ENCODE measurements at regions not wholly inside any gene's neighbourhood (a gene's known extent, or its start where the extent isn't known, plus 50 kb on each side); places are given as distances from the start of the nearest gene placed in this dataset.

DNA sequence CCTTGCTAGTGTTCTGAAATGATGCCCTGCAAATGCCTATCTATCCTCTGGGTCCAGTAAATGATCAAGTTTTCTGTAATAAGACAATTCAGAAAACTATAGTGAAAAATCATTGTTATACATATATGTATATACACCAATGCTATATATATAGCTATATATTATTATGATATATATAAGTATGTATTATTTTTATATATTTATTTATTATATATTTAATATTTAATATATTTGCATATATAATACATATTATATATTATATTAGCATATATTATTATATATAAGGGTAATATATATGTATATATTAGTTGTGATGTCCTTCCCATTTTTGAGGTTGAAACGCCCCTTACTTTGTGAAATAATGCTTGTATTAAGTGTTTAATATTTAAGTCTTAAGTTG, 181.4 kb upstream of the CACNA2D1 start:
- Histone ChIP-seq H3K36me3 (ENCODE audit: control insufficient read depth, insufficient read depth, low read length) (no peaks in the 10 kb centered on the region), H3K27me3 (replicated peaks; ENCODE audit: control insufficient read depth, insufficient read depth, low read length) (no peaks in the 10 kb centered on the region), H3K4me3 (replicated peaks; ENCODE audit: low read depth, low read length) (no peak overlapping the region)
- TF ChIP-seq, protein P1, sequence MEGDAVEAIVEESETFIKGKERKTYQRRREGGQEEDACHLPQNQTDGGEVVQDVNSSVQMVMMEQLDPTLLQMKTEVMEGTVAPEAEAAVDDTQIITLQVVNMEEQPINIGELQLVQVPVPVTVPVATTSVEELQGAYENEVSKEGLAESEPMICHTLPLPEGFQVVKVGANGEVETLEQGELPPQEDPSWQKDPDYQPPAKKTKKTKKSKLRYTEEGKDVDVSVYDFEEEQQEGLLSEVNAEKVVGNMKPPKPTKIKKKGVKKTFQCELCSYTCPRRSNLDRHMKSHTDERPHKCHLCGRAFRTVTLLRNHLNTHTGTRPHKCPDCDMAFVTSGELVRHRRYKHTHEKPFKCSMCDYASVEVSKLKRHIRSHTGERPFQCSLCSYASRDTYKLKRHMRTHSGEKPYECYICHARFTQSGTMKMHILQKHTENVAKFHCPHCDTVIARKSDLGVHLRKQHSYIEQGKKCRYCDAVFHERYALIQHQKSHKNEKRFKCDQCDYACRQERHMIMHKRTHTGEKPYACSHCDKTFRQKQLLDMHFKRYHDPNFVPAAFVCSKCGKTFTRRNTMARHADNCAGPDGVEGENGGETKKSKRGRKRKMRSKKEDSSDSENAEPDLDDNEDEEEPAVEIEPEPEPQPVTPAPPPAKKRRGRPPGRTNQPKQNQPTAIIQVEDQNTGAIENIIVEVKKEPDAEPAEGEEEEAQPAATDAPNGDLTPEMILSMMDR (IDR thresholded peaks at IDR 0.05; ENCODE audit: insufficient read depth, low read length, poor library complexity, severe bottlenecking): no peak
- DNase-seq (ENCODE audit: extremely low read depth, insufficient read length): no peak

DNA sequence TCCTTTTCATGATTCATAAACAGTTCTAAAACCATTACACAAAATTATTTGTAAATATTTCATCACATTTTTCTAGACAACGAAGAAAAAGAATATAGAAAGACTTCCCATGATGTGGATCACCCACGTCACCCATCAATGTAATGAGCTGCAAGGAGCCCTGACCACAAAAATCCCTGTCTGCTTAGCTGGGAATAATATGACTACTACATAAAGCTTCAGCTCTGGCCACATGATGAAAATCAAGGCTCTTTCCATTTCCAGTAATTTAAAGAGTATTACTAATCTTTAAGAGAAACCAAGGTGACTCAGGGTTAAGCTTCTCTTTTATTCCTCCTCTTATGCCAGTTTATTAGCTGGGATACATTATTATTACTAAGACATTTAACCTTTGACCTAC, 180.8 kb upstream of the CACNA2D1 start:
- no peak overlapping the region for H3K4me3 ChIP-seq (replicated peaks; ENCODE audit: low read depth, low read length)

DNA sequence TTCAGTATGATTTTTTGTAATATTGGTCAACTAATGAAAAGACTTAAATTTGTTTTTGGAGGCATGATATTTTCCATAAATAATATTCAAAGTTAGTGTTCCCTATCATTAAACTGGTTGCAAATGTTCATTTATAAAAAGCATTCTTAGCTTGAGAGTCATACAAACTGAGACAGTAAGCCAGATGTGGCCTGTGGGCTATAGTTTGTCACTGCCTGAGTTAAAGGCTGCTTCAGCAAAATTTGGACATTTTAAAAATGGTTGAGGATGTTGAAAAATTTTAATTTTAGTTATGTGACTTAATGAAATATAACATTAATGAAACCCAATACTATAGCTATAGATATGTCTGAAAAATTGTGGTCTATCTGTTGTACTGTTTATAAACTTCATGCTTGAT, 180.2 kb upstream of the CACNA2D1 start:
- Histone ChIP-seq H3K27me3 (replicated peaks; ENCODE audit: control insufficient read depth, insufficient read depth, low read length) (no peaks in the 10 kb centered on the region), H3K4me3 (replicated peaks; ENCODE audit: low read depth, low read length) (no peak overlapping the region), H3K36me3 (ENCODE audit: control insufficient read depth, insufficient read depth, low read length) (no peaks in the 10 kb centered on the region)
- TF ChIP-seq, protein P1 (IDR thresholded peaks at IDR 0.05; ENCODE audit: insufficient read depth, low read length, poor library complexity, severe bottlenecking): no peak
- no peak for DNase-seq (ENCODE audit: extremely low read depth, insufficient read length)

More for the DNA sequence above, 180.8 kb upstream of the CACNA2D1 start:
- TF ChIP-seq, protein P1 (IDR thresholded peaks at IDR 0.05; ENCODE audit: insufficient read depth, low read length, poor library complexity, severe bottlenecking): no peak
- Histone ChIP-seq H3K27me3 (replicated peaks; ENCODE audit: control insufficient read depth, insufficient read depth, low read length) (no peaks in the 10 kb centered on the region), H3K36me3 (ENCODE audit: control insufficient read depth, insufficient read depth, low read length) (no peaks in the 10 kb centered on the region)
- no peak for DNase-seq (ENCODE audit: extremely low read depth, insufficient read length)

DNA sequence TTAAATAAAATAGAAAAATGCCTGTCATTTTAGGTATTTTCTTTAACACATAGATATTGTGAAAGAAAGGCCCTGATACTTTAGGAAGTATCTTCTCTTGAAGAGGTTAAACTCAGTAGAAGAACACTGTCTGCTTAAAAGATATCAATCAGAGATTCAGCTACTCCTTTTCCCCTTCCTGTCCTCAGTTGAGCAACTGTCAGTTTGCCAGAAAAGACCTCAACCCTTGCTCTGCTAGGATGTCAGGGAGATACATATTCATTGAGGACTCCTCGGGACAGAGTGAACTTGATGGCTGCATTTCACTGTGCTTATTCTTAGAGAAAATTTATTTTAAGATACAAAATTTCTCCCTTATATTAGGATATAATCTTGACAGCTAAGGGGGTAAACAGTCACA, 173.6 kb upstream of the CACNA2D1 start:
- no peak for DNase-seq (ENCODE audit: extremely low read depth, insufficient read length)
- no peaks in the 10 kb centered on the region for H3K27me3 ChIP-seq (replicated peaks; ENCODE audit: control insufficient read depth, insufficient read depth, low read length)
- no peaks in the 10 kb centered on the region for H3K36me3 ChIP-seq (ENCODE audit: control insufficient read depth, insufficient read depth, low read length)
- TF ChIP-seq, protein P1 (IDR thresholded peaks at IDR 0.05; ENCODE audit: insufficient read depth, low read length, poor library complexity, severe bottlenecking): no peak
- no peak overlapping the region for H3K4me3 ChIP-seq (replicated peaks; ENCODE audit: low read depth, low read length)

DNA sequence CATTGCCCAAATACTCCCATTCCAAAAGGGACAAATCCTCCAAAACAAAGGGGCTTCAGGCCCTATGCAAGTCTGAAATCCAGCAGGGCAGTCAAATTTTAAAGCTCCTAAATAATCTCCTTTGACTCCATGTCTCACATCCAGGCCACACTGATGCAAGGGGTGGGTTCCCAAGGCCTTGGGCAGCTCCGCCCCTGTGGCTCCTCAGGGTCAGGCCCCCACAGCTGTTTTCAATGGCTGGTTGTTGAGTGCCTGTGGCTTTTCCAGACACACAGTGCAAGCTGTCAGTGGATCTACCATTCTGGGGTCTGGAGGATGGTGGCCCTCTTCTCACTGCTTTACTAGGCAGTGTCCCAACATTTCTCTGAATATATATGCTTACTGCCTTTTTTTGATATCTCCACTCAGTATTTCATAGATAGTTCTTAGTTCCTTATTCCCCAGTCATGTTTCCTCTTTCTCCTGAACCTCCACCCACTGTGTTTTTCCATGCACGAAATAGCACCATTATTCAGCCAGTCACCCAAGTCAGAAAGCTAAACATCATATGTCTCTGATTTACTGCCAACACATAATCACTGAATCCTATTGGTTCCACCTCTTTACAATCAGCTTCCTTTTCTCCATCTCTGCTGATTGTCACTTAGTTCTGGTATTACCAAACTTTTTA, 172.6 kb upstream of the CACNA2D1 start:
- Histone ChIP-seq H3K36me3 (ENCODE audit: control insufficient read depth, insufficient read depth, low read length) (no peaks in the 10 kb centered on the region), H3K27me3 (replicated peaks; ENCODE audit: control insufficient read depth, insufficient read depth, low read length) (no peaks in the 10 kb centered on the region), H3K4me3 (replicated peaks; ENCODE audit: low read depth, low read length) (no peak overlapping the region)
- TF ChIP-seq, protein P1 (IDR thresholded peaks at IDR 0.05; ENCODE audit: insufficient read depth, low read length, poor library complexity, severe bottlenecking): no peak
- no peak for DNase-seq (ENCODE audit: extremely low read depth, insufficient read length)

DNA sequence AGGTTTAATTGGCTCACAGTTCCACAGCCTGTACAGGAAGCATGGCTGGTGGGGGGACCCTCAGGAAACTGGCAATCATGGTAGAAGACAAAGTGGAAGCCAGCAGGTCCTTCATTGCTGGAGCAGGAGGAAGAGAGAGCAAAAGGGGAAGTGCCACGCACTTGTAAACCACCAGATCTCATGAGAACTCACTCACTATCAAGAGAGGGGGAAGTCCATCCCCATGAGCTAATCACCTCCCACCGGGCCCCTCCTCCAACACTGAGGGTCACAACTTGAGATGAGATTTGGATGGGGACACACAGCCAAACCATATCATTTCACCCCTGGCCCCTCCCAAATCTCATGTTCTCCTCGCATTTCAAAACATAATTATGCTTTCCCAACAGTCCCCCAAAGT, 171.9 kb upstream of the CACNA2D1 start:
- H3K36me3 ChIP-seq (ENCODE audit: control insufficient read depth, insufficient read depth, low read length): no peaks in the 10 kb centered on the region
- H3K4me3 ChIP-seq (replicated peaks; ENCODE audit: low read depth, low read length): no peak overlapping the region
- TF ChIP-seq, protein P1 (IDR thresholded peaks at IDR 0.05; ENCODE audit: insufficient read depth, low read length, poor library complexity, severe bottlenecking): no peak
- no peaks in the 10 kb centered on the region for H3K27me3 ChIP-seq (replicated peaks; ENCODE audit: control insufficient read depth, insufficient read depth, low read length)
- no peak for DNase-seq (ENCODE audit: extremely low read depth, insufficient read length)
